SH-SY5Y (cell line): ENCODE measurements at regions not wholly inside any gene's neighbourhood (a gene's known extent, or its start where the extent isn't known, plus 50 kb on each side); places are given as distances from the start of the nearest gene placed in this dataset.

Source experiments
- GATA2 ChIP-seq: IDR thresholded peaks from 2 replicates; pipeline ENCODE4 v1.6.1; 2011; ENCODE audit warnings: mild to moderate bottlenecking, low read depth, low read length
- GATA3 ChIP-seq: IDR thresholded peaks from 2 replicates; pipeline ENCODE4 v1.6.1; 2011; ENCODE audit warnings: low read depth, mild to moderate bottlenecking, low read length, moderate library complexity

GRCh38 chr2:220096406-220096805 lies 469.0 kb downstream of the SLC4A3 start:
- TF ChIP-seq GATA3 (no peak), GATA2 (no peak)

GRCh38 chr2:220101980-220102379 lies 474.6 kb downstream of the SLC4A3 start:
- TF ChIP-seq GATA3 (no peak), GATA2 (no peak)

GRCh38 chr2:220103596-220103995 lies 476.2 kb downstream of the SLC4A3 start:
- TF ChIP-seq GATA2 (no peak), GATA3 (no peak)

GRCh38 chr2:220104871-220105351 lies 477.5 kb downstream of the SLC4A3 start:
- TF ChIP-seq GATA2 (no peak), GATA3 (no peak)

- TF ChIP-seq GATA2, result no peak
- no peak for TF ChIP-seq GATA3
Observed at GRCh38 chr2:220106065-220106464, 478.6 kb downstream of the SLC4A3 start.

GRCh38 chr2:220107380-220107791 lies 480.0 kb downstream of the SLC4A3 start:
- TF ChIP-seq GATA2 (no peak), GATA3 (no peak)

GRCh38 chr2:220114443-220114842 lies 487.0 kb downstream of the SLC4A3 start:
- no peak for TF ChIP-seq GATA2
- no peak for TF ChIP-seq GATA3

GRCh38 chr2:220117025-220117424 lies 489.6 kb downstream of the SLC4A3 start:
- TF ChIP-seq GATA3 (no peak), GATA2 (no peak)

- TF ChIP-seq GATA3 (no peak), GATA2 (no peak)
Observed at GRCh38 chr2:220120041-220120440, 492.6 kb downstream of the SLC4A3 start.

GRCh38 chr2:220123751-220124150 lies 496.3 kb downstream of the SLC4A3 start:
- TF ChIP-seq GATA3 (no peak), GATA2 (no peak)

GRCh38 chr2:220125551-220125950 lies 498.1 kb downstream of the SLC4A3 start:
- TF ChIP-seq GATA3 (no peak), GATA2 (no peak)

GRCh38 chr2:220127311-220127710 lies 499.9 kb downstream of the SLC4A3 start:
- TF ChIP-seq GATA2 (no peak), GATA3 (no peak)

- no peak for TF ChIP-seq GATA3
- TF ChIP-seq GATA2, result no peak
Observed at GRCh38 chr2:220127876-220128275, 500.4 kb downstream of the SLC4A3 start.

- no peak for TF ChIP-seq GATA2
- no peak for TF ChIP-seq GATA3
Observed at GRCh38 chr2:220129391-220129790, 502.0 kb downstream of the SLC4A3 start.

GRCh38 chr2:220134756-220135534 lies 507.5 kb downstream of the SLC4A3 start:
- no peak for TF ChIP-seq GATA2
- no peak for TF ChIP-seq GATA3

- TF ChIP-seq GATA3, result no peak
- TF ChIP-seq GATA2, result no peak
Observed at GRCh38 chr2:220143336-220143735, 515.9 kb downstream of the SLC4A3 start.
